H1 (cell line): ENCODE measurements at regions not wholly inside any gene's neighbourhood (a gene's known extent, or its start where the extent isn't known, plus 50 kb on each side); places are given as distances from the start of the nearest gene placed in this dataset.
"Not testable (repeated sequence)": the region's sequence is repeated elsewhere in the genome, so short reads cannot be mapped to it uniquely, and the experiment has no call there.

Source experiments
- CTCF ChIA-PET: fragments of 300-600 bp; sonication (Branson Sonifier 250); formaldehyde crosslinking; loops from one replicate; lab custom pipeline; 2021; ENCODE audit not compliant: partially characterized antibody; lab: Charles Lee
- POLR2A ChIA-PET: fragments of 300-600 bp; sonication (Branson Sonifier 250); formaldehyde crosslinking; loops from one replicate; lab custom pipeline; 2021; ENCODE audit warnings: inconsistent platforms; ENCODE audit not compliant: partially characterized antibody; lab: Charles Lee
- DNase-seq, 2 experiments: peaks; one replicate each; pipeline versions ENCODE4 v3.0.0 to v3.0.0-alpha.2; 2010 to 2022; ENCODE audit warnings: low spot score in 2 of 2, low read depth in 1 of 2, mixed read lengths in 1 of 2
- FAIRE-seq: peaks from 2 replicates; lab custom pipeline; 2011; peaks lifted over from hg19 to GRCh38; lab: Jason Lieb, UNC
- H2AFZ ChIP-seq: 2 replicates; pipeline ENCODE4 v1.8.1; 2012; ENCODE audit warnings: low read length, inconsistent platforms
- H2AK5ac ChIP-seq: 2 replicates; pipeline ENCODE4 v1.6.1; 2013; ENCODE audit warnings: low read depth, low read length
- H2BK120ac ChIP-seq: replicated peaks from 2 replicates; pipeline ENCODE3; 2013; ENCODE audit warnings: low read depth, low read length, inconsistent platforms
- H2BK12ac ChIP-seq: 2 replicates; pipeline ENCODE4 v1.6.1; 2013; ENCODE audit warnings: low read depth, low read length
- H2BK15ac ChIP-seq: 2 replicates; pipeline ENCODE4 v1.6.1; 2013; ENCODE audit warnings: low read length
- H2BK20ac ChIP-seq: 2 replicates; pipeline ENCODE4 v1.6.1; 2013; ENCODE audit warnings: low read length
- H2BK5ac ChIP-seq: 2 replicates; pipeline ENCODE4 v1.6.1; 2013; ENCODE audit warnings: low read depth, low read length
- H3K14ac ChIP-seq: 2 replicates; pipeline ENCODE4 v1.6.1; 2013; ENCODE audit warnings: inconsistent platforms; ENCODE audit not compliant: insufficient read length
- H3K18ac ChIP-seq: 2 replicates; pipeline ENCODE4 v1.6.1; 2013; ENCODE audit warnings: low read length; ENCODE audit errors: extremely low read depth
- H3K23ac ChIP-seq: 2 replicates; pipeline ENCODE4 v1.6.1; 2013; ENCODE audit warnings: inconsistent platforms; ENCODE audit not compliant: insufficient read length
- H3K23me2 ChIP-seq: 2 replicates; pipeline ENCODE4 v1.6.1; 2013; ENCODE audit warnings: low read depth, low read length
- H3K27ac ChIP-seq: 2 replicates; pipeline ENCODE4 v1.6.1; 2011; ENCODE audit warnings: low read depth, low read length, inconsistent platforms
- H3K27me3 ChIP-seq, 4 experiments: replicated peaks in 1 of 4; 1 replicate in 1 of 4; 2 replicates in 3 of 4; pipeline versions ENCODE4 v1.6.1 to v1.8.1; 2011 to 2013; ENCODE audit warnings: low read length in 3 of 4, mild to moderate bottlenecking in 3 of 4, inconsistent platforms in 2 of 4, mixed read lengths in 2 of 4, moderate library complexity in 1 of 4; ENCODE audit not compliant: control insufficient read depth in 3 of 4, insufficient read depth in 3 of 4; ENCODE audit errors: extremely low read depth in 1 of 4
- H3K36me3 ChIP-seq, 4 experiments: 2 replicates each; pipeline versions ENCODE4 v1.6.1 to v1.8.1; 2011 to 2013; ENCODE audit warnings: mild to moderate bottlenecking in 4 of 4, low read length in 3 of 4, moderate library complexity in 2 of 4, control low read depth in 1 of 4, inconsistent platforms in 1 of 4; ENCODE audit not compliant: insufficient read depth in 4 of 4, control insufficient read depth in 2 of 4
- H3K4ac ChIP-seq: replicated peaks from 2 replicates; pipeline ENCODE3; 2013; ENCODE audit warnings: low read length, low read depth, mixed read lengths, inconsistent platforms; ENCODE audit not compliant: insufficient read length
- H3K4me1 ChIP-seq, 4 experiments: replicated peaks in 1 of 4; 1 replicate in 1 of 4; 2 replicates in 3 of 4; pipeline versions ENCODE4 v1.6.1 to v1.8.1; 2011 to 2013; ENCODE audit warnings: low read length in 3 of 4, inconsistent platforms in 2 of 4, mixed read lengths in 1 of 4; ENCODE audit not compliant: insufficient read depth in 4 of 4, control insufficient read depth in 3 of 4
- H3K4me2 ChIP-seq, 2 experiments: 2 replicates each; pipeline versions ENCODE4 v1.6.1 to v1.8.1; 2011 to 2013; ENCODE audit warnings: low read depth in 2 of 2, low read length in 2 of 2, control low read depth in 1 of 2, inconsistent platforms in 1 of 2, mild to moderate bottlenecking in 1 of 2; ENCODE audit not compliant: insufficient read depth in 1 of 2
- H3K4me3 ChIP-seq, 4 experiments: fragments of 200-600, 300-600 bp in 1 of 4; sonication (generic), shearing (Covaris generic), sonication (Bioruptor Twin) in 1 of 4; 2 replicates each; pipeline versions ENCODE4 v1.5.1 to v1.8.1; 2011 to 2016; ENCODE audit warnings: low read length in 4 of 4, low read depth in 3 of 4, control low read depth in 2 of 4, inconsistent platforms in 2 of 4, mild to moderate bottlenecking in 2 of 4, mixed read lengths in 1 of 4, moderate library complexity in 1 of 4; ENCODE audit not compliant: insufficient read depth in 2 of 4; ENCODE audit errors: extremely low read depth in 1 of 4
- H3K56ac ChIP-seq: replicated peaks from 2 replicates; pipeline ENCODE3; 2013; ENCODE audit warnings: low read depth, mild to moderate bottlenecking, mixed read lengths, low read length, inconsistent platforms; ENCODE audit not compliant: insufficient read length
- H3K79me1 ChIP-seq: 2 replicates; pipeline ENCODE4 v1.6.1; 2013; ENCODE audit warnings: low read depth, low read length, control low read depth
- H3K79me2 ChIP-seq, 2 experiments: 2 replicates each; pipeline versions ENCODE4 v1.6.1 to v1.8.1; 2012 to 2013; ENCODE audit warnings: low read length in 2 of 2, mild to moderate bottlenecking in 2 of 2, inconsistent platforms in 1 of 2; ENCODE audit not compliant: insufficient read depth in 2 of 2, control insufficient read depth in 1 of 2
- H3K9ac ChIP-seq, 4 experiments: replicated peaks in 1 of 4; 1 replicate in 1 of 4; 2 replicates in 3 of 4; pipeline versions ENCODE4 v1.6.1 to v1.8.1; 2011 to 2013; ENCODE audit warnings: low read depth in 3 of 4, low read length in 3 of 4, control low read depth in 2 of 4, mild to moderate bottlenecking in 2 of 4, moderate library complexity in 2 of 4, inconsistent platforms in 1 of 4; ENCODE audit errors: extremely low read depth in 1 of 4
- H3K9me3 ChIP-seq, 2 experiments: 2 replicates each; pipeline versions ENCODE4 v1.6.1 to v1.8.1; 2012 to 2013; ENCODE audit warnings: mild to moderate bottlenecking in 2 of 2, moderate library complexity in 2 of 2, control low read depth in 1 of 2, inconsistent platforms in 1 of 2, low read depth in 1 of 2, low read length in 1 of 2, mixed read lengths in 1 of 2; ENCODE audit not compliant: insufficient read depth in 2 of 2
- H4K20me1 ChIP-seq, 2 experiments: replicated peaks in 1 of 2; 2 replicates each; pipeline versions ENCODE3 to v1.8.1; 2011 to 2013; ENCODE audit warnings: inconsistent platforms in 2 of 2, low read length in 2 of 2, mild to moderate bottlenecking in 1 of 2; ENCODE audit not compliant: insufficient read depth in 2 of 2, control insufficient read depth in 1 of 2
- H4K5ac ChIP-seq: 2 replicates; pipeline ENCODE4 v1.6.1; 2013; ENCODE audit warnings: low read length, low read depth, mixed read lengths, inconsistent platforms; ENCODE audit not compliant: insufficient read length
- H4K8ac ChIP-seq: 2 replicates; pipeline ENCODE4 v1.8.0; 2013; ENCODE audit warnings: mild to moderate bottlenecking, moderate library complexity, low read length, inconsistent platforms; ENCODE audit not compliant: insufficient read depth; ENCODE audit errors: extremely low read depth
- H4K91ac ChIP-seq: replicated peaks from 2 replicates; pipeline ENCODE3; 2013; ENCODE audit warnings: low read length, mixed read lengths, inconsistent platforms; ENCODE audit not compliant: insufficient read length
- WGBS, 2 experiments: shearing (Covaris generic) in 1 of 2; methylation state at CpG; one replicate each; pipeline versions ENCODE4 v1.1.6 to v1.1.7; 2013 to 2015; ENCODE audit warnings: low lambda C conversion rate in 2 of 2, mixed read lengths in 2 of 2, inconsistent platforms in 1 of 2, low coverage in 1 of 2, missing lambda C conversion rate in 1 of 2; ENCODE audit not compliant: insufficient replicate concordance in 2 of 2, insufficient coverage in 1 of 2, insufficient read length in 1 of 2; ENCODE audit errors: extremely low coverage in 1 of 2, missing lambda C conversion rate in 1 of 2; 5-methylcytosine and 5-hydroxymethylcytosine counted together

DNA sequence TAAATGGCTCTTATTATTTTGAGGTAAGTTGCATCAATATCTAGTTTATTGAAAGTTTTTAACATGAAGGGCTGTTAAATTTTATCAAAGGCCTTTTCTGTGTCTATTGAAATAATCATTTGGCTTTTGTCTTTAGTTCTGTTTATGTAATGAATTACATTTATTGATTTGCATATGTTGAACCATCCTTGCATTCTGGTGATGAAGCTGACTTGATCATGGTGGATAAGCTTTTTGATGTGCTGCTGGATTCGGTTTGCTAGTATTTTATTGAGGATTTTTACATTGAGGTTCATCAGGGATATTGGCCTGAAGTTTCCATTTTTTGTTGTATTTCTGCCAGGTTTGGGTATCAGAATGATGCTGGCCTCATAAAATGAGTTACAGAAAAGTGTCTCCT, 691.5 kb upstream of the B3GALT2 start:
- H4K20me1 ChIP-seq, H2AK5ac ChIP-seq, H3K4me3 ChIP-seq, H3K27me3 ChIP-seq, H2BK120ac ChIP-seq, H3K4me1 ChIP-seq, FAIRE-seq, H3K36me3 ChIP-seq, H3K9me3 ChIP-seq, DNase-seq, H2BK5ac ChIP-seq, H4K8ac ChIP-seq, H3K79me1 ChIP-seq, H3K27ac ChIP-seq, H4K5ac ChIP-seq, H2BK12ac ChIP-seq, H3K23me2 ChIP-seq, H3K23ac ChIP-seq, H4K91ac ChIP-seq, H3K4me2 ChIP-seq, H3K14ac ChIP-seq, H3K9ac ChIP-seq, H3K79me2 ChIP-seq, H2BK20ac ChIP-seq, POLR2A ChIA-PET, H2AFZ ChIP-seq, H3K56ac ChIP-seq, H3K18ac ChIP-seq, H2BK15ac ChIP-seq, H3K4ac ChIP-seq: not testable (repeated sequence)
- CTCF ChIA-PET, result interaction anchor here (0.6 to 0.9 kb wide), 2 partner anchors 7 to 1356 kb away, joined by 3 read pairs; no protein-coding TSS in a partner anchor
- WGBS, 2 experiments, result 100% methylated on average over 1 of the region's 1 CpG; no CpG with 5 or more reads in 1 of the 2 experiments
